Ascending aorta (tissue), 2 donors: ENCODE measurements at regions not wholly inside any gene's neighbourhood (a gene's known extent, or its start where the extent isn't known, plus 50 kb on each side); places are given as distances from the start of the nearest gene placed in this dataset.

ENCODE experiments used
- DNase-seq, 2 donors: peaks; one replicate each; pipeline ENCODE4 v3.0.0-alpha.2; 2019; ENCODE audit warnings: low spot score in 2 of 2
- H3K27ac ChIP-seq, 2 donors: fragments of 200-600 bp; sonication (generic); one replicate each; pipeline ENCODE4 v1.5.1; 2016 to 2017; ENCODE audit warnings: mild to moderate bottlenecking in 1 of 2
- H3K27me3 ChIP-seq: fragments of 200-600 bp; sonication (generic); one replicate; pipeline ENCODE4 v1.5.1; 2017
- H3K36me3 ChIP-seq, 2 donors: fragments of 200-600 bp; sonication (generic); one replicate each; pipeline ENCODE4 v1.5.1; 2016
- H3K4me1 ChIP-seq, 2 donors: fragments of 200-600 bp; sonication (generic); one replicate each; pipeline ENCODE4 v1.5.1; 2016 to 2017; ENCODE audit warnings: mild to moderate bottlenecking in 1 of 2
- H3K4me3 ChIP-seq, 2 donors: fragments of 200-600 bp; sonication (generic); one replicate each; pipeline ENCODE4 v1.5.1; 2016 to 2017; ENCODE audit warnings: mild to moderate bottlenecking in 1 of 2
- H3K9me3 ChIP-seq, 2 donors: fragments of 200-600 bp; sonication (generic); one replicate each; pipeline ENCODE4 v1.5.1; 2016
- intact Hi-C: fragments of 100-400 bp; cut with DNase I; formaldehyde crosslinking; loops from one replicate; pipeline ENCODE4 v1.15.1; 2023
- TF ChIP-seq, protein P1 (sequence below), 3 experiments: fragments of 200-600 bp in 2 of 3; fragments of 450-650 bp in 1 of 3; sonication (generic) in 2 of 3; IDR thresholded peaks; one replicate each; pipeline ENCODE4 v1.5.1; 2016 to 2019; ENCODE audit warnings: antibody characterized with exemption in 3 of 3, mild to moderate bottlenecking in 1 of 3, moderate library complexity in 1 of 3

DNA sequence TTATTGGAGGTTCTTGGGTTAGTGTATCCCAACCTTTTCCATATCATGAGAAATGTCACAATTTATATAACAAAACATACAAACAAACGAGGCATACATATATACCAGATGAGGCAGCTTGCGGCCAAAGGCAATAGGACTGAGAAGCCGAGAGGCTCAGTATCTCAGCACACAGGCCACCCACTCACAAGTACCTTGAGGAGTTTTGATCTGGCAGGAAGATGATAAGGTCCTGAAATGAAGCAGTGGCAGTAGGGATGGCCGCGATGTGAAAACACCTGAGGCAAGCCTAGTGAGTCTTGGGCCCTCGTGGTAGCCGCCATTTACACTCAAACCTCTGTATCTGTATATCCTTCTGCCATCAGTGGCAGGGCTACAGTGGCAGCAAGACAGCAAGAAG is 55.3 kb upstream of the PRPS1 start:
- TF ChIP-seq, protein P1, sequence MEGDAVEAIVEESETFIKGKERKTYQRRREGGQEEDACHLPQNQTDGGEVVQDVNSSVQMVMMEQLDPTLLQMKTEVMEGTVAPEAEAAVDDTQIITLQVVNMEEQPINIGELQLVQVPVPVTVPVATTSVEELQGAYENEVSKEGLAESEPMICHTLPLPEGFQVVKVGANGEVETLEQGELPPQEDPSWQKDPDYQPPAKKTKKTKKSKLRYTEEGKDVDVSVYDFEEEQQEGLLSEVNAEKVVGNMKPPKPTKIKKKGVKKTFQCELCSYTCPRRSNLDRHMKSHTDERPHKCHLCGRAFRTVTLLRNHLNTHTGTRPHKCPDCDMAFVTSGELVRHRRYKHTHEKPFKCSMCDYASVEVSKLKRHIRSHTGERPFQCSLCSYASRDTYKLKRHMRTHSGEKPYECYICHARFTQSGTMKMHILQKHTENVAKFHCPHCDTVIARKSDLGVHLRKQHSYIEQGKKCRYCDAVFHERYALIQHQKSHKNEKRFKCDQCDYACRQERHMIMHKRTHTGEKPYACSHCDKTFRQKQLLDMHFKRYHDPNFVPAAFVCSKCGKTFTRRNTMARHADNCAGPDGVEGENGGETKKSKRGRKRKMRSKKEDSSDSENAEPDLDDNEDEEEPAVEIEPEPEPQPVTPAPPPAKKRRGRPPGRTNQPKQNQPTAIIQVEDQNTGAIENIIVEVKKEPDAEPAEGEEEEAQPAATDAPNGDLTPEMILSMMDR (IDR thresholded peaks at IDR 0.05) = no peak
- Histone ChIP-seq H3K27me3 (no peaks in the 10 kb centered on the region), H3K36me3 (no peaks in the 10 kb centered on the region), H3K27ac (no peak overlapping the region), H3K4me1 (no peaks in the 10 kb centered on the region), H3K4me3 (no peak overlapping the region), H3K9me3 (no peaks in the 10 kb centered on the region)
- no peak for DNase-seq
- intact Hi-C loops = no loop called here

DNA sequence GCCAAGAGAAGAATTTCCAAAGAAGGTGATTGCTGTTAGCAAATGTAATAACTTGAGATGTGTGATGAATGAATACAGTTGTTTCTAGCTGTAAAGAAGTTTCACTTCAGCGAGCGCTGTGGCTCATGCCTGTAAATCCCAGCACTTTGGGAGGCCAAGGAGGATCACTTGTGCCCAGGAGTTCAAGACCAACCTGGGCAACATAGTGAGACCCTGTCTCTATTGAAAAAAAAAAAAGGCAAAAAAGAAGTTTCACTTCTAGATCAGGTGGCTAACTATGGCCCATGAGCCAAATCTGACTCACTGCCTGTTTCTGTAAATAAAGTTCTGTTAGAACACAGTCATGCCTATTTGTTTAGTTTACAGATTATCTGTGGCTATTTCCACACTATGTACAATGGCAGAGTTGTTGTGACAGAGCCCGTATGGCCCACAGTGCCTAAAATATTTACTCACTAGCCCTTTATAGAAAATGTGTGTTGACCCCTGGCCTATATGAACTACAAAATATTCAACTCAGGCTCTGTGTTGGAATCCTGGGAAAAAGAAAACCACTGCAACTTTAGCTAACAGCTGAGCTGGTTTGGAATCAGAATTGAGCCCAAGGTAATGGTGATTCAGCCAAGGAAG is 54.1 kb upstream of the PRPS1 start:
- Histone ChIP-seq H3K9me3 (no peaks in the 10 kb centered on the region), H3K27ac (no peak overlapping the region), H3K4me3 (no peak overlapping the region), H3K36me3 (no peaks in the 10 kb centered on the region), H3K4me1 (no peaks in the 10 kb centered on the region), H3K27me3 (no peaks in the 10 kb centered on the region)
- intact Hi-C loops = no loop called here
- no peak for DNase-seq
- TF ChIP-seq, protein P1 (IDR thresholded peaks at IDR 0.05) = no peak

DNA sequence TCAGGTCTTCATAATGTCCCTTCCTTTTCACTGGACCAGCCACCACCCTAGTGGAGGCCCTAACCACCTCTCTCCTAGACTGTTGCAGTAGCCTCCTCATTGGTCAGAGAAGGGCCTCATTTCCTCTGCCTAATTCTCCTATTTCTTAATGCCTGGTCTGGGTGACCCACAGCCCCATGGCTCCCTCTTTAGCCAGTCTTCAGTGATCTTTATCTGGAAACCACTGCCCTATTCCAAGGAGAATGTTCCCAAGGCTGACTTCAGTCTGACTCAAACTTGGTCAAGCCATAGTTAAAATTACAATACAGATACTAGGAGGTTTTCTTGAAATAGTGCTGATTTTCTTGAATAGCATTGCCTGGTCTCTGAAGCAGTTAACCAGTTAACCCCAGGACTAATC is 53.6 kb upstream of the PRPS1 start:
- Histone ChIP-seq H3K36me3 (no peaks in the 10 kb centered on the region), H3K9me3 (no peaks in the 10 kb centered on the region)

DNA sequence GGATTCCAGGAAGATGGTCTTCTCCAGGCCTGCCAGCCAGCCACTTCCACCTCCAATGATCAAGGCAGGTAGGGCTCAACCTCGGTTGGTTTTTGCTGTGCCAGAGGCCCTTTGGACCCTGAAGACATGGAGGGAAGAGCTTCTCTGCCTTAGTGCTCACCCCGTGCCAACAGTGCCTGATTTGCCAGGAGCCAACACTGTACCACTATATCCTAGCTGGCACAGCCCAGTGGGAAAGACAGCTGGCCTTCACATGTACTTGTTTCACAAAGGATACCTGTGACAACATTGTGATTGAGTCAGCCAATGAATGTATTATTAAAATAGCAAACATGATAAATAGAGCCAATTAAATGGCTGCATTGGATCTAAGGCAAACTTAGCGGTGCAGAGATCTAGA is 51.9 kb upstream of the PRPS1 start:
- Histone ChIP-seq H3K4me3 (no peak overlapping the region), H3K27ac (no peak overlapping the region), H3K27me3 (no peaks in the 10 kb centered on the region), H3K9me3 (no peaks in the 10 kb centered on the region), H3K4me1 (no peaks in the 10 kb centered on the region), H3K36me3 (no peaks in the 10 kb centered on the region)
- intact Hi-C loops = no loop called here
- no peak for DNase-seq
- TF ChIP-seq, protein P1 (IDR thresholded peaks at IDR 0.05) = no peak

More for the DNA sequence above, 53.6 kb upstream of the PRPS1 start:
- H3K4me1 ChIP-seq = no peaks in the 10 kb centered on the region
- H3K27me3 ChIP-seq = no peaks in the 10 kb centered on the region
- no peak for DNase-seq
- TF ChIP-seq, protein P1 (IDR thresholded peaks at IDR 0.05) = no peak
- no peak overlapping the region for H3K27ac ChIP-seq
- no peak overlapping the region for H3K4me3 ChIP-seq
- intact Hi-C loops = no loop called here

DNA sequence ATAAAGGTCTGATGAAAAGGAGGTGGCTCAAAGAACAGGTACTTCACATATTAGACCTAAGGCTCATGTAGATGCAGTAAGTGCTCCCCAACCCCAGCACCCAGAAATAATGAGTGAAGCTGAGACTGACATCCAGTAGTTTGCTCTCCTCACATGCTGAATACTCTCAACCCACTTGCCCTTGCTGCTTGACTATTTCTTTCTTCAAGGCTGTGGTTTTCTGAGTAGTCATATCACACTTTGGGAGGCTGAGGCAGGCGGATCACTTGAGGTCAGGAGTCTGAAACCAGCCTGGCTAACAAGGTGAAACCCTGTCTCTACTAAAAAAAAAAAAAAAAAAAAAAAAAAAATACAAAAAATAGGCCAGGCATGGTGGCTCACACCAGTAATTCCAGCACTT is 51.5 kb upstream of the PRPS1 start:
- no peaks in the 10 kb centered on the region for H3K27me3 ChIP-seq
- TF ChIP-seq, protein P1 (IDR thresholded peaks at IDR 0.05) = no peak
- no peak overlapping the region for H3K4me3 ChIP-seq
- H3K36me3 ChIP-seq = no peaks in the 10 kb centered on the region
- no peak for DNase-seq
- no peaks in the 10 kb centered on the region for H3K4me1 ChIP-seq
- no peaks in the 10 kb centered on the region for H3K9me3 ChIP-seq
- intact Hi-C loops = no loop called here
- H3K27ac ChIP-seq = no peak overlapping the region

DNA sequence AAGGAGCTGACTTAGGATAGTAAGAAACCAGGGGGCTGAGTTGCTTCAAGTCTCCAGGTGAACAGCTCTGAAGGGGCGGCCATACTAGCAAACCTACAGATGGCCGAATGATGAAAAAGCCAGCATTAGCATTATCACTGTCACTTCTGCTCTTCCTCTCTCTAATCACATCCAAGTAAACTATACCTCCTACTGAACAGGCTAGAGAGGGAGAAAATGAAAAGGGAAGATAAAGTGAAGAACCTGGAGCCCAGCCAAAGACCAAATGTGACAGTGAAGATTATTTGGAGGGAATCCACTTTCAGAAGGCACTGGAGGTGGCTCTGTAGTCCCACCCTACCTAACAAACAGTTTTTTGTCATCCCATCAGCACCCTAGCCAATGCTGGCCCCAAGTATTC is 50.4 kb upstream of the PRPS1 start:
- intact Hi-C loops = no loop called here

More for the DNA sequence above, 50.4 kb upstream of the PRPS1 start:
- H3K36me3 ChIP-seq = no peaks in the 10 kb centered on the region
- H3K4me3 ChIP-seq = no peak overlapping the region
- TF ChIP-seq, protein P1 (IDR thresholded peaks at IDR 0.05) = no peak
- H3K27ac ChIP-seq = no peak overlapping the region
- no peak for DNase-seq
- no peaks in the 10 kb centered on the region for H3K9me3 ChIP-seq
- no peaks in the 10 kb centered on the region for H3K4me1 ChIP-seq
- no peaks in the 10 kb centered on the region for H3K27me3 ChIP-seq
